HL-60 (cell line): ENCODE measurements at regions not wholly inside any gene's neighbourhood (a gene's known extent, or its start where the extent isn't known, plus 50 kb on each side); places are given as distances from the start of the nearest gene placed in this dataset.

Source experiments
- DNase-seq, 2 experiments: peaks; one replicate each; pipeline ENCODE4 v3.0.0-alpha.2; 2010 to 2020; ENCODE audit warnings: low read depth in 1 of 2, low spot score in 1 of 2
- H3K27ac ChIP-seq: fragments of 250-450 bp; sonication (Bioruptor Pico); replicated peaks from 2 replicates; pipeline ENCODE4 v1.5.1; 2020; ENCODE audit warnings: mild to moderate bottlenecking, moderate library complexity
- H3K27me3 ChIP-seq: fragments of 250-450 bp; sonication (Bioruptor Pico); 2 replicates; pipeline ENCODE4 v1.5.1; 2021; ENCODE audit warnings: mild to moderate bottlenecking, moderate library complexity; ENCODE audit not compliant: insufficient read depth, poor library complexity, severe bottlenecking
- H3K4me3 ChIP-seq: replicated peaks from 2 replicates; pipeline ENCODE4 v1.5.1; 2011; ENCODE audit warnings: mild to moderate bottlenecking, control low read depth, low read length; ENCODE audit not compliant: insufficient read depth
- CTCF ChIP-seq: IDR thresholded peaks from one replicate; pipeline ENCODE4 v1.5.1; 2011; ENCODE audit warnings: low read length, control low read depth, inconsistent platforms; ENCODE audit not compliant: insufficient read depth
- GABPA ChIP-seq: IDR thresholded peaks from 2 replicates; pipeline ENCODE4 v1.6.1; 2012; ENCODE audit warnings: low read depth
- POLR2AphosphoS5 ChIP-seq: IDR thresholded peaks from 2 replicates; pipeline ENCODE4 v1.6.1; 2012; ENCODE audit warnings: low read depth
- REST ChIP-seq: IDR thresholded peaks from 2 replicates; pipeline ENCODE4 v1.6.1; 2012; ENCODE audit warnings: low read depth; ENCODE audit not compliant: insufficient replicate concordance
- SPI1 ChIP-seq: IDR thresholded peaks from 2 replicates; pipeline ENCODE4 v1.6.1; 2012; ENCODE audit warnings: low read depth, mild to moderate bottlenecking, borderline replicate concordance

- H3K27me3 ChIP-seq = peaks cover 4% of the 10 kb centered on the region
- no peak overlapping the region for H3K27ac ChIP-seq
- H3K4me3 ChIP-seq = no peak overlapping the region
- TF ChIP-seq REST (no peak), SPI1 (no peak), GABPA (no peak), POLR2AphosphoS5 (no peak), CTCF (no peak)
- DNase-seq = no peak
Measured at GRCh38 chr6:167524261-167525111, 199.6 kb downstream of the TTLL2 start.

GRCh38 chr6:167525774-167526173 is 200.9 kb downstream of the TTLL2 start:
- no peak overlapping the region for H3K27ac ChIP-seq
- peaks cover 6% of the 10 kb centered on the region for H3K27me3 ChIP-seq
- H3K4me3 ChIP-seq = no peak overlapping the region
- TF ChIP-seq CTCF = no peak
- no peak for TF ChIP-seq POLR2AphosphoS5
- no peak for TF ChIP-seq GABPA
- no peak for TF ChIP-seq SPI1
- TF ChIP-seq REST = no peak
- no peak for DNase-seq

GRCh38 chr6:167526465-167527368 is 201.8 kb downstream of the TTLL2 start:
- DNase-seq = no peak
- H3K4me3 ChIP-seq = no peak overlapping the region
- no peak overlapping the region for H3K27ac ChIP-seq
- peaks cover 6% of the 10 kb centered on the region for H3K27me3 ChIP-seq
- TF ChIP-seq CTCF = no peak
- TF ChIP-seq REST = no peak
- TF ChIP-seq SPI1 = no peak
- no peak for TF ChIP-seq POLR2AphosphoS5
- no peak for TF ChIP-seq GABPA
